HepG2 (cell line): ENCODE measurements at regions not wholly inside any gene's neighbourhood (a gene's known extent, or its start where the extent isn't known, plus 50 kb on each side); places are given as distances from the start of the nearest gene placed in this dataset.
A peak's percentile ranks its signal among the peaks of the same experiment; 100 is the strongest.

Experiments
- AHDC1 ChIP-seq: sonication (generic); formaldehyde crosslinking; IDR thresholded peaks from 2 replicates; pipeline ENCODE4 v1.5.1; 2020; ENCODE audit warnings: mild to moderate bottlenecking, missing genetic modification reagents, borderline replicate concordance
- ARHGAP35 ChIP-seq: sonication (generic); formaldehyde crosslinking; IDR thresholded peaks from 2 replicates; pipeline ENCODE4 v1.9.0; 2022; ENCODE audit warnings: mild to moderate bottlenecking, inconsistent platforms, moderate library complexity, missing genetic modification reagents, borderline replicate concordance
- ARID4A ChIP-seq: sonication (generic); formaldehyde crosslinking; IDR thresholded peaks from 2 replicates; pipeline ENCODE4 v1.5.0; 2020; ENCODE audit warnings: mild to moderate bottlenecking, missing genetic modification reagents, borderline replicate concordance
- BCL6 ChIP-seq: IDR thresholded peaks from 2 replicates; pipeline ENCODE4 v1.6.1; 2016; ENCODE audit warnings: missing genetic modification reagents, missing compliant biosample characterization
- EEA1 ChIP-seq: sonication (generic); formaldehyde crosslinking; IDR thresholded peaks from 2 replicates; pipeline ENCODE4 v1.5.1; 2020; ENCODE audit warnings: mild to moderate bottlenecking, missing genetic modification reagents, borderline replicate concordance
- ESRRA ChIP-seq: sonication (generic); formaldehyde crosslinking; IDR thresholded peaks from 2 replicates; pipeline ENCODE4 v1.5.1; 2020; ENCODE audit warnings: mild to moderate bottlenecking, low read depth, missing genetic modification reagents
- FLYWCH1 ChIP-seq: sonication (generic); formaldehyde crosslinking; IDR thresholded peaks from 2 replicates; pipeline ENCODE4 v1.8.1; 2023; ENCODE audit warnings: mild to moderate bottlenecking, missing genetic modification reagents
- GATAD1 ChIP-seq: IDR thresholded peaks from 2 replicates; pipeline ENCODE4 v1.6.1; 2016; ENCODE audit warnings: missing genetic modification reagents, missing compliant biosample characterization
- HDAC1 ChIP-seq: sonication (generic); formaldehyde crosslinking; IDR thresholded peaks from 2 replicates; pipeline ENCODE4 v1.5.1; 2020; ENCODE audit warnings: mild to moderate bottlenecking, missing genetic modification reagents
- HNF4G ChIP-seq, 2 experiments: sonication (generic) in 1 of 2; formaldehyde crosslinking in 1 of 2; IDR thresholded peaks; 2 replicates each; pipeline versions ENCODE4 v1.4.0 to v1.6.1; 2011 to 2020; ENCODE audit warnings: borderline replicate concordance in 2 of 2, low read depth in 2 of 2, mild to moderate bottlenecking in 2 of 2, low read length in 1 of 2, missing genetic modification reagents in 1 of 2, moderate library complexity in 1 of 2
- KDM1A ChIP-seq: IDR thresholded peaks from 2 replicates; pipeline ENCODE4 v1.6.1; 2016; ENCODE audit warnings: missing compliant biosample characterization
- MAX ChIP-seq: IDR thresholded peaks from 2 replicates; pipeline ENCODE4 v1.6.1; 2012; ENCODE audit warnings: inconsistent platforms
- NFRKB ChIP-seq: fragments of 450-650 bp; IDR thresholded peaks from 2 replicates; pipeline ENCODE4 v1.6.1; 2017
- RAD21 ChIP-seq: fragments of 450-650 bp; formaldehyde crosslinking; IDR thresholded peaks from 2 replicates; pipeline ENCODE4 v1.5.0; 2020; ENCODE audit warnings: mild to moderate bottlenecking
- TCF7 ChIP-seq: sonication (generic); IDR thresholded peaks from 2 replicates; pipeline ENCODE4 v1.6.1; 2016; ENCODE audit warnings: antibody characterized with exemption, low read depth
- TFAP4 ChIP-seq: sonication (generic); IDR thresholded peaks from 2 replicates; pipeline ENCODE4 v1.6.1; 2016; ENCODE audit warnings: low read depth, borderline replicate concordance
- ZMYM3 ChIP-seq: sonication (generic); formaldehyde crosslinking; IDR thresholded peaks from 2 replicates; pipeline ENCODE4 v1.5.1; 2020; ENCODE audit warnings: mild to moderate bottlenecking, missing genetic modification reagents
- ZMYM4 ChIP-seq: sonication (generic); formaldehyde crosslinking; IDR thresholded peaks from 2 replicates; pipeline ENCODE4 v1.8.1; 2023; ENCODE audit warnings: mild to moderate bottlenecking, missing genetic modification reagents
- ZNF34 ChIP-seq: sonication (generic); formaldehyde crosslinking; IDR thresholded peaks from 2 replicates; pipeline ENCODE4 v1.4.0; 2020; ENCODE audit warnings: mild to moderate bottlenecking, missing genetic modification reagents, borderline replicate concordance
- ZNF562 ChIP-seq: sonication (generic); formaldehyde crosslinking; IDR thresholded peaks from 2 replicates; pipeline ENCODE4 v1.8.0; 2022; ENCODE audit warnings: missing genetic modification reagents, borderline replicate concordance
- ZNF777 ChIP-seq: sonication (generic); formaldehyde crosslinking; IDR thresholded peaks from 2 replicates; pipeline ENCODE4 v1.4.0; 2020; ENCODE audit warnings: missing genetic modification reagents

GRCh38 chr3:157096328-157096727 lies 63.6 kb downstream of the CCNL1 start (continued):
- TF ChIP-seq RAD21 (CRISPR knock-in tag) (no peak), ARHGAP35 (no peak), ESRRA (peak; percentile 99), ZNF777 (CRISPR knock-in tag) (no peak), TCF7 (peak; percentile 46; the same call in 1 of the 2 replicates), EEA1 (CRISPR knock-in tag) (no peak), ZMYM3 (CRISPR knock-in tag) (peak; percentile 95), ZNF34 (CRISPR knock-in tag) (no peak), FLYWCH1 (CRISPR knock-in tag) (no peak), AHDC1 (no peak), HNF4G (IDR thresholded peaks at IDR 0.05; ENCODE audit: borderline replicate concordance, low read depth, low read length) (peak; percentile 45; the same call in 1 of the 2 replicates), HNF4G (CRISPR knock-in tag; IDR thresholded peaks at IDR 0.05; ENCODE audit: borderline replicate concordance, low read depth) (no peak), ARID4A (CRISPR knock-in tag) (no peak), BCL6 (CRISPR knock-in tag) (0 out of 2 replicates have a peak, but pooled peaks have one; percentile 26), MAX (no peak; the same call in 1 of the 2 replicates), ZNF562 (no peak), ZMYM4 (CRISPR knock-in tag) (0 out of 2 replicates have a peak, but pooled peaks have one; percentile 16), GATAD1 (CRISPR knock-in tag) (no peak), TFAP4 (peak; percentile 19; the same call in 1 of the 2 replicates), NFRKB (no peak), KDM1A (peak; percentile 94; the same call in 1 of the 2 replicates), HDAC1 (CRISPR knock-in tag) (0 out of 2 replicates have a peak, but pooled peaks have one; percentile 23)
